HCT116 (cell line): ENCODE measurements at regions not wholly inside any gene's neighbourhood (a gene's known extent, or its start where the extent isn't known, plus 50 kb on each side); places are given as distances from the start of the nearest gene placed in this dataset.

Experiments
- ATAC-seq: fragments of 200-7000 bp; cut with Tn5 transposase; 2 replicates; pipeline ENCODE4 v1.9.1; 2020; ENCODE audit warnings: mild to moderate bottlenecking, moderate library complexity
- BruUV-seq: library from RNA; stranded (reverse); fragments of 400-500 nt; replicated peaks from 2 replicates; lab custom pipeline; 2021; lab: Mats Ljungman, UMichigan
- CTCF ChIA-PET: fragments of 300-600 bp; sonication (Branson Sonifier 250); formaldehyde crosslinking; loops from one replicate; lab custom pipeline; 2021; ENCODE audit warnings: antibody characterized with exemption; lab: Charles Lee
- POLR2A ChIA-PET: fragments of 300-600, 350-600 bp; sonication (Branson Sonifier 250); formaldehyde crosslinking; loops from one replicate; lab custom pipeline; 2021; ENCODE audit warnings: antibody characterized with exemption; lab: Charles Lee
- RAD21 ChIA-PET, 2 experiments: fragments of 300-600 bp; sonication (Branson Sonifier 250); formaldehyde crosslinking; loops; one replicate each; lab custom pipeline; 2023; ENCODE audit warnings: low total read pairs in 2 of 2; ENCODE audit not compliant: uncharacterized antibody in 2 of 2, unreplicated experiment in 2 of 2, low non-redundant PET in 1 of 2; lab: Charles Lee
- DNase-seq: peaks from one replicate; pipeline ENCODE4 v3.0.0-alpha.2; 2010; ENCODE audit warnings: low read depth, low spot score
- H2AFZ ChIP-seq: fragments of 200-600 bp; shearing (Covaris generic), sonication (generic); 2 replicates; pipeline ENCODE4 v1.6.1; 2017; ENCODE audit warnings: low read depth, mixed run types, mixed read lengths, antibody characterized with exemption, low read length; ENCODE audit not compliant: poor library complexity, severe bottlenecking
- H3K27ac ChIP-seq: 2 replicates; pipeline ENCODE4 v1.5.1; 2012; ENCODE audit warnings: low read depth, low read length
- H3K27me3 ChIP-seq: fragments of 200-600 bp; sonication (generic); 2 replicates; pipeline ENCODE4 v1.6.1; 2016; ENCODE audit warnings: mixed run types, low read length, mixed read lengths; ENCODE audit not compliant: insufficient read depth
- H3K36me3 ChIP-seq, 2 experiments: fragments of 200-500 bp in 1 of 2; fragments of 200-600 bp in 1 of 2; sonication (Bioruptor generic) in 1 of 2; sonication (generic) in 1 of 2; 2 replicates each; pipeline versions ENCODE4 v1.5.1 to v1.6.1; 2014 to 2016; ENCODE audit warnings: low read length in 2 of 2, inconsistent platforms in 1 of 2, mixed read lengths in 1 of 2, mixed run types in 1 of 2; ENCODE audit not compliant: insufficient read depth in 2 of 2, control insufficient read depth in 1 of 2
- H3K4me1 ChIP-seq, 2 experiments: fragments of 200-600 bp in 1 of 2; sonication (generic) in 1 of 2; 2 replicates each; pipeline versions ENCODE4 v1.5.1 to v1.6.1; 2012 to 2017; ENCODE audit warnings: low read length in 2 of 2, inconsistent platforms in 1 of 2, mild to moderate bottlenecking in 1 of 2, mixed read lengths in 1 of 2, mixed run types in 1 of 2, moderate library complexity in 1 of 2; ENCODE audit not compliant: insufficient read depth in 2 of 2, control insufficient read depth in 1 of 2
- H3K4me2 ChIP-seq: fragments of 200-600 bp; sonication (generic); 2 replicates; pipeline ENCODE4 v1.6.1; 2017; ENCODE audit warnings: mixed run types, low read length, mixed read lengths
- H3K4me3 ChIP-seq, 2 experiments: fragments of 200-600 bp in 1 of 2; sonication (generic) in 1 of 2; replicated peaks in 1 of 2; 2 replicates each; pipeline ENCODE4 v1.5.1; 2011 to 2016; ENCODE audit warnings: low read length in 2 of 2, control low read depth in 1 of 2, low read depth in 1 of 2, mild to moderate bottlenecking in 1 of 2, mixed read lengths in 1 of 2, mixed run types in 1 of 2
- H3K79me2 ChIP-seq: fragments of 200-600 bp; sonication (generic); 2 replicates; pipeline ENCODE4 v1.6.1; 2017; ENCODE audit warnings: mild to moderate bottlenecking, mixed run types, low read length, moderate library complexity, mixed read lengths; ENCODE audit not compliant: insufficient read depth
- H3K9ac ChIP-seq: fragments of 200-600 bp; sonication (generic); 2 replicates; pipeline ENCODE4 v1.6.1; 2016; ENCODE audit warnings: low read length, mixed read lengths
- H3K9me2 ChIP-seq: fragments of 200-600 bp; sonication (generic), shearing (Covaris generic); 2 replicates; pipeline ENCODE4 v1.6.1; 2017; ENCODE audit warnings: mixed run types, mild to moderate bottlenecking, moderate library complexity; ENCODE audit not compliant: insufficient read depth
- H3K9me3 ChIP-seq, 2 experiments: fragments of 200-500 bp in 1 of 2; fragments of 200-600 bp in 1 of 2; sonication (Bioruptor generic) in 1 of 2; sonication (generic) in 1 of 2; 2 replicates each; pipeline ENCODE4 v1.6.1; 2014 to 2017; ENCODE audit warnings: low read length in 2 of 2, mixed read lengths in 2 of 2, inconsistent platforms in 1 of 2, low read depth in 1 of 2, mild to moderate bottlenecking in 1 of 2, mixed run types in 1 of 2, moderate library complexity in 1 of 2; ENCODE audit not compliant: control insufficient read depth in 1 of 2, insufficient read depth in 1 of 2
- H4K20me1 ChIP-seq: fragments of 200-600 bp; sonication (generic), shearing (Covaris generic); 2 replicates; pipeline ENCODE4 v1.6.1; 2017; ENCODE audit warnings: mixed run types, mild to moderate bottlenecking, moderate library complexity; ENCODE audit not compliant: insufficient read depth
- CTCF ChIP-seq, 3 experiments: fragments of 200-600 bp in 1 of 3; sonication (generic) in 1 of 3; IDR thresholded peaks in 2 of 3; conservative IDR thresholded peaks in 1 of 3; 2 replicates each; pipeline ENCODE4 v1.5.1; 2012 to 2017; ENCODE audit warnings: low read depth in 2 of 3, low read length in 2 of 3, antibody characterized with exemption in 1 of 3, borderline replicate concordance in 1 of 3, control low read depth in 1 of 3, mild to moderate bottlenecking in 1 of 3, mixed read lengths in 1 of 3, mixed run types in 1 of 3, moderate library complexity in 1 of 3; ENCODE audit not compliant: insufficient read depth in 1 of 3
- EGR1 ChIP-seq: IDR thresholded peaks from 2 replicates; pipeline ENCODE4 v1.6.1; 2012; ENCODE audit warnings: low read depth
- ELF1 ChIP-seq: IDR thresholded peaks from 2 replicates; pipeline ENCODE4 v1.6.1; 2012; ENCODE audit warnings: low read depth, borderline replicate concordance
- EZH2 ChIP-seq: fragments of 200-600 bp; sonication (generic); IDR thresholded peaks from 2 replicates; pipeline ENCODE4 v1.6.1; 2017; ENCODE audit warnings: antibody characterized with exemption, mixed run types
- JUND ChIP-seq: IDR thresholded peaks from 2 replicates; pipeline ENCODE4 v1.6.1; 2012
- MAX ChIP-seq: IDR thresholded peaks from 2 replicates; pipeline ENCODE4 v1.6.1; 2012
- POLR2A ChIP-seq: IDR thresholded peaks from 2 replicates; pipeline ENCODE4 v1.7.0; 2011; ENCODE audit warnings: borderline replicate concordance; ENCODE audit not compliant: insufficient read depth, insufficient read length; ENCODE audit errors: extremely low read depth
- POLR2AphosphoS5 ChIP-seq: IDR thresholded peaks from 2 replicates; pipeline ENCODE4 v1.6.1; 2011; ENCODE audit warnings: mild to moderate bottlenecking, low read depth, low read length, moderate library complexity
- RAD21 ChIP-seq: IDR thresholded peaks from 2 replicates; pipeline ENCODE4 v1.6.1; 2012; ENCODE audit warnings: low read depth, mild to moderate bottlenecking
- REST ChIP-seq: IDR thresholded peaks from 2 replicates; pipeline ENCODE4 v1.6.1; 2012; ENCODE audit warnings: low read depth
- SIN3A ChIP-seq: IDR thresholded peaks from 2 replicates; pipeline ENCODE4 v1.6.1; 2012; ENCODE audit warnings: low read depth
- SP1 ChIP-seq: IDR thresholded peaks from 2 replicates; pipeline ENCODE4 v1.6.1; 2012; ENCODE audit warnings: low read depth
- YY1 ChIP-seq: IDR thresholded peaks from 2 replicates; pipeline ENCODE4 v1.6.1; 2011; ENCODE audit warnings: low read length, low read depth, moderate library complexity, mild to moderate bottlenecking; ENCODE audit not compliant: insufficient replicate concordance; ENCODE audit errors: extremely low read depth
- ZBTB33 ChIP-seq: IDR thresholded peaks from 2 replicates; pipeline ENCODE4 v1.6.1; 2011; ENCODE audit warnings: mild to moderate bottlenecking, low read length, moderate library complexity; ENCODE audit not compliant: insufficient replicate concordance; ENCODE audit errors: extremely low read depth
- ZFX ChIP-seq: fragments of 450-650 bp; IDR thresholded peaks from 2 replicates; pipeline ENCODE4 v1.6.1; 2017
- ZNF274 ChIP-seq: fragments of 200-500 bp; sonication (Bioruptor generic); IDR thresholded peaks from 2 replicates; pipeline ENCODE4 v1.6.1; 2014; ENCODE audit warnings: mild to moderate bottlenecking, low read depth, low read length, inconsistent platforms
- intact Hi-C: fragments of 100-400 bp; cut with micrococcal nuclease; formaldehyde crosslinking; loops from 2 replicates; pipeline ENCODE4 v1.10.0; 2022

GRCh38 chr2:125280265-125280664 lies 1255.2 kb downstream of the CNTNAP5 start (continued):
- no peak for TF ChIP-seq ZBTB33

- Histone ChIP-seq H3K79me2 (no peaks in the 10 kb centered on the region), H3K36me3 (no peaks in the 10 kb centered on the region), H3K27me3 (no peaks in the 10 kb centered on the region), H3K9me3 (peaks cover 10 to 22% of the 10 kb centered on the region in 2 experiments; a peak in 2 of 4 replicates), H2AFZ (no peak overlapping the region), H3K9me2 (no peaks in the 10 kb centered on the region), H3K9ac (no peak overlapping the region), H3K4me1 (no peaks in the 10 kb centered on the region), H3K27ac (no peak overlapping the region), H3K4me2 (no peak overlapping the region), H4K20me1 (no peaks in the 10 kb centered on the region), H3K4me3 (no peak overlapping the region)
- intact Hi-C loops = no loop called here
- POLR2A ChIA-PET = no interaction called here
- no TSS peak for BruUV-seq
- DNase-seq (no peak), ATAC-seq (no peak)
- CTCF ChIA-PET = no interaction called here
- RAD21 ChIA-PET = no interaction called here
- no peak for TF ChIP-seq JUND
- TF ChIP-seq ZFX = no peak
- no peak for TF ChIP-seq ZNF274
- TF ChIP-seq POLR2AphosphoS5 = no peak
- no peak for TF ChIP-seq ELF1
- TF ChIP-seq REST = no peak
- TF ChIP-seq SP1 = no peak
- no peak for TF ChIP-seq EZH2
- TF ChIP-seq RAD21 = no peak
- no peak for TF ChIP-seq EGR1
- TF ChIP-seq POLR2A = no peak
- TF ChIP-seq CTCF (IDR thresholded peaks at IDR 0.05 in 2 of 3, conservative IDR thresholded peaks at IDR 0.05 in 1 of 3; ENCODE audit: borderline replicate concordance in 1 of 3, insufficient read depth in 1 of 3, low read depth in 2 of 3, low read length in 2 of 3) = no peak
- no peak for TF ChIP-seq MAX
- TF ChIP-seq YY1 = no peak
- TF ChIP-seq SIN3A = no peak
- TF ChIP-seq ZBTB33 = no peak
Measured at GRCh38 chr2:125281242-125281641, 1256.2 kb downstream of the CNTNAP5 start.
